Psoas muscle (tissue), 7 donors: ENCODE measurements at regions not wholly inside any gene's neighbourhood (a gene's known extent, or its start where the extent isn't known, plus 50 kb on each side); places are given as distances from the start of the nearest gene placed in this dataset.

Source experiments
- ATAC-seq, 4 donors: fragments of 200-7000 bp; cut with Tn5 transposase; one replicate each; pipeline ENCODE4 v1.9.1; 2020; ENCODE audit warnings: moderate library complexity in 3 of 4, mild to moderate bottlenecking in 2 of 4
- DNase-seq, 2 donors: peaks; one replicate each; pipeline ENCODE4 v3.0.0-alpha.2; 2020
- H3K27ac ChIP-seq: fragments of 200-600 bp; one replicate; pipeline ENCODE4 v1.8.0; 2022
- H3K27me3 ChIP-seq, 3 donors: fragments of 200-600 bp in 1 of 3; one replicate each; pipeline versions ENCODE4 v1.6.1 to v1.8.0; 2013 to 2022; ENCODE audit warnings: low read length in 2 of 3, mild to moderate bottlenecking in 2 of 3, moderate library complexity in 1 of 3; ENCODE audit not compliant: insufficient read depth in 3 of 3
- H3K36me3 ChIP-seq, 2 donors: fragments of 200-600 bp in 1 of 2; one replicate each; pipeline versions ENCODE4 v1.6.1 to v1.8.0; 2013 to 2022; ENCODE audit warnings: low read depth in 1 of 2, mild to moderate bottlenecking in 1 of 2, moderate library complexity in 1 of 2; ENCODE audit not compliant: insufficient read depth in 1 of 2
- H3K4me1 ChIP-seq: fragments of 200-600 bp; one replicate; pipeline ENCODE4 v1.8.0; 2022
- H3K4me3 ChIP-seq: fragments of 200-600 bp; one replicate; pipeline ENCODE4 v1.8.0; 2022; ENCODE audit warnings: mild to moderate bottlenecking
- H3K9me3 ChIP-seq: fragments of 200-600 bp; one replicate; pipeline ENCODE4 v1.8.0; 2022
- CTCF ChIP-seq: fragments of 200-600 bp; IDR thresholded peaks from one replicate; pipeline ENCODE4 v1.8.0; 2022; ENCODE audit warnings: antibody characterized with exemption
- WGBS, 3 donors: extraction: QIAGEN DNeasy Blood & Tissue Kit; methylation state at CpG; one replicate each; pipeline versions ENCODE4 v1.1.6 to v1.1.7; 2013; 5-methylcytosine and 5-hydroxymethylcytosine counted together
- intact Hi-C, 2 donors: fragments of 100-400 bp; cut with DNase I; formaldehyde crosslinking; loops; one replicate each; pipeline versions ENCODE4 v1.11.0 to v1.14.2; 2022
- donor health status: healthy with polysubstance abuse.
- donor health status: DM: no; HTN: no; CAD: no; lungs with moderate emphysema.
- donor health status: Bipolar disorder and iron deficiency.
- donor health status: healthy.
- donor health status: DM: yes; HTN: yes; CAD: no.
- donor health status: DM: no; HTN: no; CAD: no.
- donor health status: DM: yes; HTN: yes; CAD: no.

- no peaks in the 10 kb centered on the region for H3K27me3 ChIP-seq
- H3K9me3 ChIP-seq: no peaks in the 10 kb centered on the region
- H3K4me1 ChIP-seq: no peaks in the 10 kb centered on the region
- no peak for ATAC-seq
- H3K4me3 ChIP-seq: no peak overlapping the region
- no peak overlapping the region for H3K27ac ChIP-seq
- DNase-seq: no peak
- intact Hi-C loops: no loop called here
- H3K36me3 ChIP-seq: no peaks in the 10 kb centered on the region
- TF ChIP-seq CTCF: no peak
Measured at GRCh38 chr1:83704350-83704749, 294.6 kb downstream of the TTLL7 start.

GRCh38 chr1:83702356-83702755 is 296.6 kb downstream of the TTLL7 start:
- ATAC-seq (no peak), DNase-seq (no peak)
- no peaks in the 10 kb centered on the region for H3K27me3 ChIP-seq
- intact Hi-C loops: no loop called here
- no peaks in the 10 kb centered on the region for H3K9me3 ChIP-seq
- TF ChIP-seq CTCF: no peak
- no peak overlapping the region for H3K27ac ChIP-seq
- no peaks in the 10 kb centered on the region for H3K4me1 ChIP-seq
- no peak overlapping the region for H3K4me3 ChIP-seq
- 96 to 100% (median 100%) methylated on average over 1 of the region's 1 CpG for WGBS, 3 donors
- no peaks in the 10 kb centered on the region for H3K36me3 ChIP-seq

- no peaks in the 10 kb centered on the region for H3K36me3 ChIP-seq
- H3K27ac ChIP-seq: no peak overlapping the region
- H3K9me3 ChIP-seq: no peaks in the 10 kb centered on the region
- intact Hi-C loops: no loop called here
- no peak overlapping the region for H3K4me3 ChIP-seq
- DNase-seq (no peak), ATAC-seq (no peak)
- H3K4me1 ChIP-seq: no peaks in the 10 kb centered on the region
- no peaks in the 10 kb centered on the region for H3K27me3 ChIP-seq
- 76 to 92% (median 81%) methylated on average over 2 of the region's 2 CpGs for WGBS, 3 donors
- no peak for TF ChIP-seq CTCF
Measured at GRCh38 chr1:83701355-83701754, 297.6 kb downstream of the TTLL7 start.

GRCh38 chr1:83698644-83699043 is 300.3 kb downstream of the TTLL7 start:
- Histone ChIP-seq H3K36me3 (no peaks in the 10 kb centered on the region), H3K27me3 (peaks cover 0 to 3% (median 0%) of the 10 kb centered on the region in 3 donors), H3K4me3 (no peak overlapping the region), H3K4me1 (peaks cover 6% of the 10 kb centered on the region), H3K9me3 (no peaks in the 10 kb centered on the region), H3K27ac (no peak overlapping the region)
- WGBS, 3 donors: 67 to 82% (median 81%) methylated on average over 2 of the region's 2 CpGs
- TF ChIP-seq CTCF: no peak
- intact Hi-C loops: no loop called here
- no peak for DNase-seq
- no peak for ATAC-seq

GRCh38 chr1:83697961-83698360 is 301.0 kb downstream of the TTLL7 start:
- Histone ChIP-seq H3K4me1 (peaks cover 6% of the 10 kb centered on the region), H3K27me3 (peaks cover 0 to 3% (median 0%) of the 10 kb centered on the region in 3 donors), H3K9me3 (no peaks in the 10 kb centered on the region), H3K27ac (no peak overlapping the region), H3K36me3 (no peaks in the 10 kb centered on the region), H3K4me3 (no peak overlapping the region)
- DNase-seq (no peak), ATAC-seq (no peak)
- intact Hi-C loops: no loop called here
- TF ChIP-seq CTCF: no peak
